Epidermal melanocyte (primary cell): ENCODE measurements at regions not wholly inside any gene's neighbourhood (a gene's known extent, or its start where the extent isn't known, plus 50 kb on each side); places are given as distances from the start of the nearest gene placed in this dataset.

Experiments used
- DNase-seq: peaks from one replicate; pipeline ENCODE4 v3.0.0; 2011; ENCODE audit warnings: low spot score; ENCODE audit not compliant: insufficient read length

- no peak for DNase-seq
Observed at GRCh38 chr2:134073023-134073422, 180.8 kb upstream of the MGAT5 start.

- peak; percentile 36 for DNase-seq
Observed at GRCh38 chr2:134074619-134075018, 179.3 kb upstream of the MGAT5 start.

GRCh38 chr2:134075204-134075603, 178.7 kb upstream of the MGAT5 start:
- DNase-seq, result no peak

GRCh38 chr2:134078354-134078753, 175.5 kb upstream of the MGAT5 start:
- DNase-seq, result no peak

GRCh38 chr2:134079373-134079772, 174.5 kb upstream of the MGAT5 start:
- DNase-seq, result no peak

GRCh38 chr2:134080386-134081089, 173.3 kb upstream of the MGAT5 start:
- no peak for DNase-seq

GRCh38 chr2:134081238-134081938, 172.5 kb upstream of the MGAT5 start:
- DNase-seq, result no peak

- DNase-seq, result no peak
Observed at GRCh38 chr2:134083548-134083947, 170.3 kb upstream of the MGAT5 start.

GRCh38 chr2:134086594-134087219, 167.2 kb upstream of the MGAT5 start:
- no peak for DNase-seq

- no peak for DNase-seq
Observed at GRCh38 chr2:134087371-134087921, 166.4 kb upstream of the MGAT5 start.

- no peak for DNase-seq
Observed at GRCh38 chr2:134089454-134089853, 164.4 kb upstream of the MGAT5 start.

- no peak for DNase-seq
Observed at GRCh38 chr2:134097740-134098139, 156.1 kb upstream of the MGAT5 start.

GRCh38 chr2:134098321-134098720, 155.6 kb upstream of the MGAT5 start:
- no peak for DNase-seq

- no peak for DNase-seq
Observed at GRCh38 chr2:134099273-134099672, 154.6 kb upstream of the MGAT5 start.

GRCh38 chr2:134103196-134103595, 150.7 kb upstream of the MGAT5 start:
- DNase-seq, result no peak

- no peak for DNase-seq
Observed at GRCh38 chr2:134104754-134105153, 149.1 kb upstream of the MGAT5 start.

- no peak for DNase-seq
Observed at GRCh38 chr2:134107402-134107801, 146.5 kb upstream of the MGAT5 start.

- no peak for DNase-seq
Observed at GRCh38 chr2:134108113-134108512, 145.8 kb upstream of the MGAT5 start.

GRCh38 chr2:134109246-134109645, 144.6 kb upstream of the MGAT5 start:
- DNase-seq, result no peak

- no peak for DNase-seq
Observed at GRCh38 chr2:134109725-134110124, 144.1 kb upstream of the MGAT5 start.

- DNase-seq, result no peak
Observed at GRCh38 chr2:134110532-134110931, 143.3 kb upstream of the MGAT5 start.

GRCh38 chr2:134117676-134118075, 136.2 kb upstream of the MGAT5 start:
- no peak for DNase-seq
